Endothelial cell of umbilical vein (primary cell): ENCODE measurements at regions not wholly inside any gene's neighbourhood (a gene's known extent, or its start where the extent isn't known, plus 50 kb on each side); places are given as distances from the start of the nearest gene placed in this dataset.

Source experiments
- POLR2A ChIP-seq: IDR thresholded peaks from 2 replicates; pipeline ENCODE4 v1.6.1; 2012; ENCODE audit warnings: low read depth, mild to moderate bottlenecking, control low read depth, low read length
- TF ChIP-seq, protein P1 (sequence below), 2 donors: IDR thresholded peaks; 1 replicate in 1 of 2; 2 replicates in 1 of 2; pipeline ENCODE4 v1.5.1; 2011; ENCODE audit warnings: low read length in 2 of 2, mild to moderate bottlenecking in 2 of 2, moderate library complexity in 2 of 2, control low read depth in 1 of 2, inconsistent platforms in 1 of 2, low read depth in 1 of 2; ENCODE audit not compliant: insufficient read depth in 1 of 2; ENCODE audit errors: extremely low read depth in 1 of 2

DNA sequence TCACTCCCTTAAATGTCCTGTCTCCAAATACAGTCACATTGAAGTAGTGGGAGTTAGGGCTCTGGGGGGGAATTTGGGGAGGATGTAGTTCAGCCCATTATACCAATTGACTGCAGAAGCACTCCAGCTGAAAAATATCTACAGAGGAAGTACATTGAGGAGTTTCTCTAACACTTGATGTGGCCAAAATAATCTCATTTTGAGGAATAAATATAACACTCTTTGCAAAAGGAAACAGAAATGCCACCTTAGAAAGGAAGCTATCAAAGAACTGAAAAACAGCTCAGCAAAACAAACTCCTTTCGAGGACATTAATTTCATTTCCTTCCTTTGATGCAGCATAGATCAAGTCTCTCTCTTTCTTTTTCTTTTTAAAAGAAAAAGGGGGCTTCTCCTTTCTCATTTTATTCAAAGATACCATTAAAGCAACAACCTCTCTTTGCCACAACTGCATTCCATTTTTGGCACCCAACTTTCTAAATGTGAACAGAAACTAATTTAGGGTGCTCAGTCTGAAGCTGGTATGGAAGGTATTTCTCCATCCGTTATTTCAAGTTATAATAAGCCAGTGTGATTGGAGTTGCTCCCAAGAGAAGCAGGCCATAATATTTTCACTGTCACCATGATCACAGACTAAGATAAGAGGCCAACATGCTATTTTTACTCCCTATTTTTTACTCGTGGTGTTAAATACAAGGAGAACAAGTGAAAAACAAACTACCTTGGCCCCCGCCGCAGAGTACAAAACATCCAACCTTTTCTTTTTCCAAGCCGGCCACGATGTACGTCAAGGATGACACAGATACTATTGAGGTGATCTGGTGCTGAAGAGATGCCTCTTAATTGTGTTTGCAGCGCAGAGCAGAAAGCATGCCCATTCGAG, 230.4 kb upstream of the GATB start:
- TF ChIP-seq, protein P1, sequence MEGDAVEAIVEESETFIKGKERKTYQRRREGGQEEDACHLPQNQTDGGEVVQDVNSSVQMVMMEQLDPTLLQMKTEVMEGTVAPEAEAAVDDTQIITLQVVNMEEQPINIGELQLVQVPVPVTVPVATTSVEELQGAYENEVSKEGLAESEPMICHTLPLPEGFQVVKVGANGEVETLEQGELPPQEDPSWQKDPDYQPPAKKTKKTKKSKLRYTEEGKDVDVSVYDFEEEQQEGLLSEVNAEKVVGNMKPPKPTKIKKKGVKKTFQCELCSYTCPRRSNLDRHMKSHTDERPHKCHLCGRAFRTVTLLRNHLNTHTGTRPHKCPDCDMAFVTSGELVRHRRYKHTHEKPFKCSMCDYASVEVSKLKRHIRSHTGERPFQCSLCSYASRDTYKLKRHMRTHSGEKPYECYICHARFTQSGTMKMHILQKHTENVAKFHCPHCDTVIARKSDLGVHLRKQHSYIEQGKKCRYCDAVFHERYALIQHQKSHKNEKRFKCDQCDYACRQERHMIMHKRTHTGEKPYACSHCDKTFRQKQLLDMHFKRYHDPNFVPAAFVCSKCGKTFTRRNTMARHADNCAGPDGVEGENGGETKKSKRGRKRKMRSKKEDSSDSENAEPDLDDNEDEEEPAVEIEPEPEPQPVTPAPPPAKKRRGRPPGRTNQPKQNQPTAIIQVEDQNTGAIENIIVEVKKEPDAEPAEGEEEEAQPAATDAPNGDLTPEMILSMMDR (IDR thresholded peaks at IDR 0.05; ENCODE audit: extremely low read depth in 1 of 2, insufficient read depth in 1 of 2, low read depth in 1 of 2, low read length in 2 of 2), result no peak
- TF ChIP-seq POLR2A, result no peak
